Uterus (tissue), 3 donors: ENCODE measurements at regions not wholly inside any gene's neighbourhood (a gene's known extent, or its start where the extent isn't known, plus 50 kb on each side); places are given as distances from the start of the nearest gene placed in this dataset.

Experiments
- DNase-seq, 2 donors: peaks; one replicate each; pipeline ENCODE4 v3.0.0-alpha.2; 2019 to 2020
- H3K27ac ChIP-seq, 2 donors: fragments of 200-600 bp; sonication (generic); 1 replicate in 1 of 2; 2 replicates in 1 of 2; pipeline ENCODE4 v1.5.1; 2016 to 2018
- H3K27me3 ChIP-seq, 2 donors: fragments of 200-600 bp; sonication (generic); one replicate each; pipeline ENCODE4 v1.5.1; 2018 to 2019; ENCODE audit warnings: control low read depth in 1 of 2
- H3K36me3 ChIP-seq, 2 donors: fragments of 200-600 bp; sonication (generic); one replicate each; pipeline ENCODE4 v1.5.1; 2019; ENCODE audit warnings: control low read depth in 1 of 2
- H3K4me1 ChIP-seq, 2 donors: fragments of 200-600 bp; sonication (generic); one replicate each; pipeline ENCODE4 v1.5.1; 2018 to 2019; ENCODE audit warnings: control low read depth in 1 of 2
- H3K4me3 ChIP-seq, 2 donors: fragments of 200-600 bp; sonication (generic); 1 replicate in 1 of 2; 2 replicates in 1 of 2; pipeline ENCODE4 v1.5.1; 2018 to 2019; ENCODE audit warnings: mild to moderate bottlenecking in 1 of 2
- H3K9me3 ChIP-seq, 2 donors: fragments of 200-600 bp; sonication (generic); one replicate each; pipeline ENCODE4 v1.5.1; 2019; ENCODE audit warnings: control low read depth in 1 of 2
- CTCF ChIP-seq, 4 experiments: fragments of 200-600 bp in 2 of 4; fragments of 450-650 bp in 2 of 4; sonication (generic) in 2 of 4; IDR thresholded peaks; one replicate each; pipeline ENCODE4 v1.5.1; 2016 to 2019; ENCODE audit warnings: antibody characterized with exemption in 4 of 4, mild to moderate bottlenecking in 2 of 4, moderate library complexity in 1 of 4
- POLR2A ChIP-seq, 2 donors: fragments of 450-650 bp; IDR thresholded peaks; one replicate each; pipeline ENCODE4 v1.6.1; 2016; ENCODE audit warnings: antibody characterized with exemption in 2 of 2, mild to moderate bottlenecking in 1 of 2, moderate library complexity in 1 of 2
- intact Hi-C: fragments of 100-400 bp; cut with DNase I; formaldehyde crosslinking; loops from one replicate; pipeline ENCODE4 v1.15.1; 2023; ENCODE audit warnings: low total_unique reads
- donor health status: DM: yes; HTN: yes; CAD: no.

GRCh38 chr4:41339812-41340809 is 83.4 kb downstream of the UCHL1 start:
- Histone ChIP-seq H3K4me3 (no peak overlapping the region), H3K27ac (no peak overlapping the region), H3K4me1 (no peaks in the 10 kb centered on the region), H3K36me3 (no peaks in the 10 kb centered on the region), H3K27me3 (no peaks in the 10 kb centered on the region), H3K9me3 (no peaks in the 10 kb centered on the region)
- TF ChIP-seq CTCF (IDR thresholded peaks at IDR 0.05): peak in 1 of 4 experiments; percentile 33
- TF ChIP-seq POLR2A (IDR thresholded peaks at IDR 0.05): no peak
- no peak for DNase-seq
- intact Hi-C loops: no loop called here

GRCh38 chr4:41346306-41347061 is 89.8 kb downstream of the UCHL1 start:
- no peak for DNase-seq
- no peaks in the 10 kb centered on the region for H3K4me1 ChIP-seq
- no peaks in the 10 kb centered on the region for H3K9me3 ChIP-seq
- H3K36me3 ChIP-seq: no peaks in the 10 kb centered on the region
- no peak overlapping the region for H3K27ac ChIP-seq
- no peaks in the 10 kb centered on the region for H3K27me3 ChIP-seq
- TF ChIP-seq POLR2A (IDR thresholded peaks at IDR 0.05): no peak
- intact Hi-C loops: no loop called here
- no peak overlapping the region for H3K4me3 ChIP-seq

GRCh38 chr4:41349021-41349420 is 92.3 kb downstream of the UCHL1 start:
- DNase-seq: no peak
- H3K4me3 ChIP-seq: no peak overlapping the region
- no peaks in the 10 kb centered on the region for H3K9me3 ChIP-seq
- no peaks in the 10 kb centered on the region for H3K4me1 ChIP-seq
- no peaks in the 10 kb centered on the region for H3K36me3 ChIP-seq
- intact Hi-C loops: no loop called here
- TF ChIP-seq CTCF (IDR thresholded peaks at IDR 0.05) (no peak), POLR2A (IDR thresholded peaks at IDR 0.05) (no peak)
- no peaks in the 10 kb centered on the region for H3K27me3 ChIP-seq
- H3K27ac ChIP-seq: no peak overlapping the region

- intact Hi-C loops: no loop called here
- Histone ChIP-seq H3K4me1 (no peaks in the 10 kb centered on the region), H3K4me3 (no peak overlapping the region), H3K36me3 (no peaks in the 10 kb centered on the region), H3K27me3 (no peaks in the 10 kb centered on the region), H3K9me3 (no peaks in the 10 kb centered on the region), H3K27ac (no peak overlapping the region)
- no peak for DNase-seq
- TF ChIP-seq POLR2A (IDR thresholded peaks at IDR 0.05) (no peak), CTCF (IDR thresholded peaks at IDR 0.05) (no peak)
Measured at GRCh38 chr4:41358647-41359421, 102.1 kb downstream of the UCHL1 start.

GRCh38 chr4:41359422-41359775 is 102.7 kb downstream of the UCHL1 start:
- no peak for DNase-seq
- Histone ChIP-seq H3K4me3 (no peak overlapping the region), H3K36me3 (no peaks in the 10 kb centered on the region), H3K4me1 (no peaks in the 10 kb centered on the region), H3K9me3 (no peaks in the 10 kb centered on the region), H3K27ac (no peak overlapping the region), H3K27me3 (no peaks in the 10 kb centered on the region)
- intact Hi-C loops: no loop called here
- TF ChIP-seq POLR2A (IDR thresholded peaks at IDR 0.05): no peak
